GM21381 (cell line): ENCODE measurements at regions not wholly inside any gene's neighbourhood (a gene's known extent, or its start where the extent isn't known, plus 50 kb on each side); places are given as distances from the start of the nearest gene placed in this dataset.
"Not testable (repeated sequence)": the region's sequence is repeated elsewhere in the genome, so short reads cannot be mapped to it uniquely, and the experiment has no call there.

Experiments
- ATAC-seq: cut with Tn5 transposase; IDR thresholded peaks from one replicate; pipeline ENCODE4 v1.9.1; 2021; ENCODE audit warnings: mild to moderate bottlenecking, moderate library complexity; ENCODE audit not compliant: unreplicated experiment

DNA sequence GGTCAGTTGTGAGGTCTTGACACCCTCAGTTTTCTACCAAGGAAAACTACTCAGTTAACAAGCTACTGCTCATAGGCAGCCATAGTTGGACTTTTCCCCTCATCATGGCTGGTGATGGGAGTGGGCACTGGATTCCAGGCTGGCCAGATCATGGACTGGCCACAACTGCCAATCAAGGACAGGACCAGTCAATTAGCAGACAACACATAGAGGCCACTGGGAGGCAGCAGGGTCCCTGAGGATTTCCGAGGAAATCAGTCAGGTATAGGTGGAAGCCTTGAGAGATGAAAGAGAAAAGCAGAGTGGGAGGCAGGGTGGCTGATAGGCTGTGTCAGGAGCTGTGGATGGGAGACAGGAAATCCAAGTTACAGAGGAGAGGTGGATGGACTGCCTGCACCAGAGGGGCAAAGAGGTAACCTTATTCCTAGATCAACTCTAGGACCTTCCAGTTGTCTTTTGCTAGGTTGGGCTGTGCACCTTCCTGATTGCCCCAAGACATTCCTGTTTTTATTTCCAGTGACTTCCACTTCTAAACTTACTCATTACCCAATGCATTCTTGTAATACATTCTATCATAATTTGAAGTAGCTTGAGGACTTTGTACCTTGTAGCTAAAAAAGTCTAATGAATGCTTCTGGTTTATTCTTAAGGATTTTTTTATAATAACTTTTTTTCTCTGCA, 361.8 kb downstream of the KCNRG start:
- ATAC-seq: no peak

DNA sequence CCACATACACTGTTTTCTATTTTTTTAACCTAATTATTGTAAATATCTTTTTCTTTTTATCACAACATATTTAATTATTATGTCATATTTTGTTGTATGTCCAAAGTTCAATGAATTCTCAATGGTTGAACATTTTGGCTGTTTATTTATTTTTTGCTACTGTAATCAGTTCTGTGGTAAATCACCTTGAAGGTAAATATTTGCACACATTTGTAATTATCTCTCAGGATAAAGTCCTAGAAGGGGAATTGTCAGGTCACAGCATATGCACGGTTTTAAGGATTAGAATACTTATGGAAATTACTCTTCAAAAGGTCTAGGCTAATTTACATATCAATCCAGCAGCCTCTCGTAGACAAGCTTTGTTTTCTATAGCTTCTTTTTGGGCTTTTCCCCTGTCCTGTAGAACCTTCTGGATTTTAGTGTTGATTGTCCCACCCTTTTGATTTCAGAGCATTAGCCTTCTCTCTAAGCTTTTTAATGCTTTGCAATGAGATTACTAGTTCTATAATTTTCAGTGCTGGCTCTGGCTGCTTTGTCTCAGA, 362.6 kb downstream of the KCNRG start:
- no peak for ATAC-seq

DNA sequence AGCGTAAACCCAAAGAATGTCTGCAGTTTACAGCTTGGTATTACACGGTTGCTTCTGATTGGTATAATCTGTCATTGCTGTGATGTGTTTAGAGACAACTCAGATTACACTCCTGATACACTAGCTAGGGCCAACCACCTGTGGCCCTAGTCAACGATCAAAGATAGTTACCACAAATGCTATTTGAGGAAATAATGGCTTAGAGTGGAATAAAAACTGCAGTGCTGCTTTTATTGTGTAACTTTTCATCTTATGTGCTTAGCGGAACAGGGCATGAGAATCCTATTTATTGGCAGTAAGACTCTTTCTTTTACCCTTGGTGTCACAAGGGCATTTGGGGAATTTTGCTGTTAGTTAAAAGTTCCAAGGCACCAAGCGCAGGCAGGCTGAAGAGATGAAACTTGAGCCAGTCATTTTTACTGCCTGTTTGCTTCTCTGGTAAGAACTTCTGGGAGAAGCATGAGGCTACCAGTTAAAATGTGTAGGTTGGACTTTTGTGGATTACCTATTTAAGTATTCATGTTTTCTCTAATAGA, 363.3 kb downstream of the KCNRG start:
- no peak for ATAC-seq

DNA sequence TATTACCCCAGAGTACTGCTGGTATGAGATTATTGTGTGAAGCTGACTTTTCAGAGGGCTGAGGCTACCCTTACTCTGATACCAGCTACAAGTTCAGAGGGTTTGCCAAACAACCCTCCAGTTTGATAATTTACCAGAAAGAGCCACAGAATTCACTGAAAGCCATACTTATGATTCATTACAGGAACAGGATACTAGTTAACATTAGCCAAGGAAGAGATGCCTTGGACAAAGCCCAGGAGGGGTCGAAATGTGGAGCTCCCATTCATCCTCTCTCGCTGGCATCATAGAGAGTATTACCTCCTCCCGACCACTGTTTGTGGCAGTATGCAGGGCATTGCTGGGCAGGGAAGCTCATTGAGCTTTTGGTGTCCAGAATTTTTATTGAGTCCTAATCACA, 364.3 kb downstream of the KCNRG start:
- no peak for ATAC-seq

DNA sequence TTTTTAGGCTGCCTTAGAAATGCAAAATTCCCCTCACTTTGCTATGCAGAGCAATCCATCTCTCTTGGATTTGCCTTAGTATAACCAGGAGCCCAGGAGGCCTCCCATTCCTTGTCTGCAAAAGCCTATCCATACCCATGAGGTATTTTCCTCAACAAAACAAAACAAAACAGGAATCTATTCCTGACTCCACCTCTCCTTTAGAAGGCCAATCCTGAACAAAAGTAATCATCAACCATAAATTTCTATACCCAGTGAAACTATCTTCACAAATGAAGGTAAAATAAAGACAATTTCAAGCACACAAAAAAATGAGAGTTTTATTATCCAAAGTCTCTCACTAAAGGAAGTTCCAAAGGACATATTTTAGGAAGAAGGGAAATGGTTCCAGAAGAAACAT, 365.7 kb downstream of the KCNRG start:
- ATAC-seq: no peak

DNA sequence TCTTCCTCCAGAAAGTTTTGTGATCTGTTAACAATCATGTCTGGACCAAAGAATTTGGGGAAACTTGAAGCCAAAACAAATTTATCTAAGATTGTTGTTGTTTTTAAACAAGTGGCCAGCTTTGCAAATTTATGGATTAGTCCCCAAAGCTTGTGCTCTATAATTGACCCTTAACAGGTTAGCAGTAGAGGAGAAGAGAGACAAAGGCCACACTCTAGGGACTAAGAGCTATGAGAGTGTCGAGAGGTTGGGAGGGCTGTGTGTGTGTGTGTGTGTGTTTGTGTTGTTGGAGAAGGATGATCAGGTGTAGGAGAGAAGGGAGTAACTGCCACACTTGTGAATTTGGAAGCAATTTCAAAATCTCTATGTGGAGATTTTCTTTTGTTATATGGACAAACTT, 367.3 kb downstream of the KCNRG start:
- ATAC-seq: no peak

DNA sequence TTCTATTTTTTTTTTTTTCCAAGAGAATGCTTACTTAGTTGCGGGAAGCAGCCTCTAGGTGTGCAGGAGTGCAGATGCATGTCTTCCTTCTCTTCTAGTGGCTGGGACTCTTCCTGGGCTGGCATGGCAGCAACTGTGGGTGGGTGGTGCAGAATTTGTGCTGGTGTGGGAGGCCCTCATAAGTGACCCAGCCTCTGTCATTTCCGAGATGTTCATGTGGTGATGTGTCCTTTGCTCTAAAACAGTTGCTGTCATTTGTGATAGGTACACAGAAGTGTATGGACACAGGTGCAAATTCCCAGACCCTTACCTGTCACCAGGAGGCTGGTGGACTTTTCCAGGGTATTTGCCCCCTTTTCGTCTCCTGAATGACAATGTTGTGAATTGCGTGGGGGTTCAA, 367.7 kb downstream of the KCNRG start:
- ATAC-seq: no peak

DNA sequence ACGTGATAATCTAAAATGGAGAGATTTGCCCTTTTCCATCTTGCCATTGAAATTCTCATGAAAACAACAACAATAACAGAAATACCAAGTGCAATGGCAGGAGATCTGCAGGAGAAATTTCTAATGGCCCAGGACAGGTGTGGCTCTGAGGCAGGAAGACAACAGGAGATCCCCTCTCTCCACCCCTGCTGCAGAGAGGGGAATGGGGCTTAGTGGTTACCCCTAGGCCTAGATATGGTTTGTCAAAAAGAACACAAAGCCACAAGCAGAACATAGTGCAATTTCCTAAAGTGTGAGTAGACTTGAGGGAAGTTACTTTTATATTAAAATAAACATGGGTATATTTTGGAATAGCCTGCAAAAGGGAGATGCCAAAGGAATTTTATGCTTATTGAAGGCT, 369.5 kb downstream of the KCNRG start:
- no peak for ATAC-seq

DNA sequence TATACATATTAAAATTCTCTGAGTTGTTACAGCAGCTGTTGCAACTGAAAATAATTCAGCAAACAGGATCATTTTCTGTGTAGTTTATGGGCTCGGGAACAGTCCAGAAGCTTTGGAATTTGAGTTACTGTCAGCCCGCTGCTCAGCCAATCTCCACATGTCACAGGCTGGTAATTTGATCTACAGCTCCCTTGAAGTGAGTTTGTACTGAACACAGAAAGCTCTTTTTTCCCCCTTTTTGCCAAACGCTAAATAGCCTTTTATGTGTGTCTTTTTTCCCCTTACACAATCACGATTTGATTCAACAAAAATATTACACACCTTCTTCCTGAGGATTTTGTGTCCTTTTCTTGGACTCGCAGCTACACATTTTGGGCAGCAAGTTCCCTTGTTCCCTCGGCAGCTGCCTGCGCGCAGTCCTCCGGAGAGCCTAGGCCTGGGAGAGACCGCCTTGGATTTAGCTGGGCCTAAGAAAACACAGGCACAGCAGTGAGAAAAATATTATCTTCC, 371.4 kb downstream of the KCNRG start:
- ATAC-seq: no peak

DNA sequence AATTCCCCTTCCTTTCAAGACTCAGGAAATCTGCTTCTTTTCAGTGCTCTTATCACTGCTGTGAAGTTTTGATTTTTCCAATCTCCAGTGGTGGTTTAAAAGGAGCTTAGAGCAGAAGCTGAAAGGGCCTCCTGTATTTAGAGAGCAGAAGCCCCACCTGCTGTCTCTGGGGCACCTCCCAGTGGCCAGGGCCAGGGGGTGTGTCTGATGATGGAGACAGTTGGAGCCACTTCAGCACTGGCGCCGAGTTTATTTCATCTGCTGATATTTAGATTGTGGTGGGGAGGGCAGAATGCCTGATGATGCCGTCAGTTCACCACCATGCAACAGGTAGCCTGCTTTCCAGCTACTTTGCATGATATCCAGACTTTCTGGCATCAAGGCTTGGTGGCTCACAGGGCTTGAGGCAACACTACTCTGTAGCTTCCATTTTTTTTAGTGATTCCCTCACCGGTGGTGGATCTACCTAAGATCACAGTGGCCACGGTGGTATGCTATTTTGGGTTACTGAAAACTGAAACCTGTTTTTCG, 371.9 kb downstream of the KCNRG start:
- ATAC-seq: no peak

DNA sequence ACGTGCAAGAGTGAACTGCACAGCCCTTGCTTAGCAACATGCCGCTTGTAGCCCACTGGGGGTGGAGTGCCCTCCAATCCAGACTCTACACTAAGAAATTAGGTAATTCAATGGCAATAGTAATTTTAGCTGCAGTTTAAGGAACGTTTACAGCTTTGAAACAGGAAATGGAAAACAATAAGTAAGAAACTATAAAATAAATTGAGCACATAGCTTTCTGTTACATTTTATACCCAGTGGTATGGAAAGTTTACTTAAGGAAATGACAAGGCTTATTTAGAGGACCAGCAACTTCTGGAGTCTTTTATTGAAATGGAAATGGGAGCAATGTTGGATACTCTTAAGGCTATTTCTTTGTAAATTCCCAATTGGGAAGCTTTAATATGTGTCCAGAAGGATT, 373.2 kb downstream of the KCNRG start:
- ATAC-seq: no peak

DNA sequence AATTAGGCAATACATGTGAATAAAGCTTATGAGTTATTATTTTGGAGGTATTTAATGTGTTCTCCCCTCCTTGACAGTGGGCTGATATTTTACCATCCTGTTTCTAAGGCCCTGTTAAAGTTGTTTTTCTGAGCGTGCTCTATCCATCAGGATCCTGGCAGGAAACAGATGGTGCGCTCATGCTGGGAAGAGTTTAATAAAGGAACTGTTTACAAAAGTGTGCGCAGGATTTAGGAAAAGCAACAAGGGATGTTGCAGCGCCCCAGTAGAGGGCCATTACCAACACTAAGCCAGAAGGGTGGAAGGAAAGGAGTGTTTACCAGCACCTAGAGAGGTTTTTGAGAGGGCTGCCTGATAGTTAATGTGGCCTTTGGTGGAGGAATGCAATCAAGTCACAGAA, 374.5 kb downstream of the KCNRG start:
- no peak for ATAC-seq

DNA sequence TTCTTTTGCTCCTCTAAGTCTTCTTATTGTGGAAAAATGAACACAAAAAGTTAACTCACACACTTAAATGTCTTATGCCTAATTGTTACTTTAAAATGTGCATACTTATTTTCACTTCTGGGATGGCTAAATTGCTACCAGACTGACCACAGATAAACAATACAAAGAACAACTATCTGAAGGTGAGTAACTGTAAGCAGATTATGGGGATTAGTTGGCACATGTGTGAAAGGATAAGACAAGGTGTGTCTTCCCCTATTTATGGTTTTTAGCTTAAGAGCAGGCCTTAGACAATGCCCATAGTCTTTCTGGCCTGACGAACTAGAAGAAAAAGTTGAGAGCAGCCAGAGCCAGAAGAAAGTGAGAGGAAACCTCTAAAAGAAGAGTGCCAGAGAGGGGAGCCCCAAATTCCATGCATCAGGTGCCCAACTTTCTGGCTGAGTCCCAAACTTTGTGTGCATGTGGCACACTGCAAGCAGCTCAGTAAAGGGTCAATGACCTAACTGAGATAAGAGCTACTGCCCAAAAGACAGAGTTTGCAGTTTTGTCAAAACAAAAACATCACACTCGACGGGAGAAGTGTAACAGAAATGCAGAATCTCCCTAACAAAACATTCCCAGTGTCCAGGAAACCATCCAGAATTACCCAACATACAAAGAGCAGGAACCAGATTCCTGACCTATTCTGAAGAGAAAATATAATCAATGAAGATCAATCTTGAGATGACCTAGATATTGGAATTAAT, 375.4 kb downstream of the KCNRG start:
- ATAC-seq: no peak

DNA sequence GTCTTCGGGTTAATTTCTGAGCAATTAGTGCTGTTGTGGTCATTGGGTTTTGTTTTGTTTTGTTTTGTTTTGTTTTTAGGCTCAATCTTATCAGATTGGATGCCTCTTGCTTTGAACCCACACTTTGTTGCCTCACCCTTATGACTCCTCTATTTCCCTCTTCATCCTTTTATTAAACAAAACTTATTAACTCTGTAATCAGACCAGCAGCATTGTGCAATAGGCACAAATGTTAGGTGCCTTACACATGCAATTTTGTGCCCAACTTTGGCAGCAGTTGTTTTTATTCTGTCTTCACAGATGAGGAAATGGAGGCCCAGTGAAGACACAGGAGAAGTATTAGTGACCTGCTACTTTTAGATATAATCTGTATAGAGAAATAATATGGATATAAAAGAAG, 377.7 kb downstream of the KCNRG start:
- no peak for ATAC-seq

DNA sequence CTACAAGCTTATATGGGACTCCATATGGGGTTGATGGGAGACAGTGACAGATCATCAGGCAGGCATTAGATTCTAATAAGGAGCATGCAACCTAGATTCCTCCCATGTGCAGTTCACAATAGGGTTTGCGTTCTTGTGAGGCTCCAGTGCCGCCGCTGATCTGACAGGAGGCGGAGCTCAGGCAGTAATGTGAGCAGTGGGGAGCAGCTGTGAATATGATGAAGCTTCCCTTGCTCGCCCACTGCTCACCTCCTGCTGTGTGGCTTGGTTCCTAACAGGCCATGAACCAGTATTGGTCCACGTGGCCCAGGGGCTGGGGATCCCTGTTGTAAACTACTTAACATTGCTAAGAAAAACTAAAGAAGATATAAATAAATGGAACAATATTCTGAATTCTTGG, 378.4 kb downstream of the KCNRG start:
- no peak for ATAC-seq

DNA sequence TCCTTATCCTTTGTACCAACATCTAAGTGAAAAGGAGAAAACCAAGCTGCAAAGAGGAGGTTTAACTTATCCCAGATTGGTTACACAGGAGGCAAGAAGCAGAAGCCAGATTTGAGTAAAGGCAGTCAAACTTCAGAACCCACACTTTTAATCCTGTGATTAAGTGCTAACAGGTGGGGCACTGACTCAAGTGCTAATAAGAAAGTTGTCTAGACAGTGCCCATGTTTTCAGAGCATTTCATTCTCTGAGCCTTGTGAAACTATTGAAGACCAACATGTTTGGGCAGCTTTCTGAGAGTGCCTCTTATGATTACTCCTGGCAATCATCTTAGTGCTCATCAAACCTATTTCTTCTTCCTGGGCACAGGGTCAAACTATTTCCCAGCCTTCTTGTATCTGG, 380.8 kb downstream of the KCNRG start:
- no peak for ATAC-seq

DNA sequence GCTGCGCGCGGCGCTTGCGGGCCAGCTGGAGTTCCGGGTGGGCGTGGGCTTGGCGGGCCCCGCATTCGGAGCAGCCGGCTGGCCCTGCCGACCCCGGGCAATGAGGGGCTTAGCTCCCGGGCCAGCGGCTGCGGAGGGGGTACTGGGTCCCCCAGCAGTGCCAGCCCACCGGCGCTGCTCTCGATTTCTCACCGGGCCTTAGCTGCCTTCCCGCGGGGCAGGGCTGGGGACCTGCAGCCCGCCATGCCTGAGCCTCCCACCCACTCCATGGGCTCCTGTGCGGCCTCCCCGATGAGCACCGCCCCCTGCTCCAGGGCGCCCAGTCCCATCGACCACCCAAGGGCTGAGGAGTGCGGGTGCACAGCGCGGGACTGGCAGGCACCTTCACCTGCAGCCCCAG, 381.4 kb downstream of the KCNRG start:
- ATAC-seq: not testable (repeated sequence)

DNA sequence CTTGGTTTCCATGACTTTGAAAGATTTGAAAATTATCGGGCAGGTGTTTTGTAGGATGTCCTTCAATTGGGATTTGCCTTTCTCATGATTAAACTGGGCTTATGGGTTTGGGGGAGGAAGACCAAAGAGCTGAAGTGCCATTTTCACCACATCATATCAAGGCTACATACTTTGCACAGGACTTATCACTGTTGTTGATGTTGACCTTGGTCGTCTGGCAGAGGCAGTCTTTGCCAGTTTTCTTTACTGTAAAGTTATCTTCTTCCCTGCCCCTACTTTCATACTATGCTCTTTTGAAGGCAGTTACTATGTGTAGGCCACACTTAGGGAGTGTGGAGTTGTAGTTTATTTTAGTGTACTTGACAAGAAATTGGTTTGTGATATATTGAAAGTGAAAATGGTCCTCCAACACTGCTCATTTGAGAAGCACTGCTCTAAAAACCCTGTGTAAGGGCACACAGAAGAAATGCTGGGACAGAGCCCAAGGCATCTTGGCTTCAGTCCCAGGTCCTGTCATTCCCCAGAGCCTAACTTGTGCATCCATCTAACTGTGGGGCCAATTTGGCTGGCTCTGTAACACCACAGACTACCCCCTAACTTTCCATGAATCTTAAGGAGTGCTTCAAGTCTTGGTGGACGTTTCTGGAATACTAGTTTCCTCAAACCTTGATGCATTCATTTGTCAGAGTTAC, 384.9 kb downstream of the KCNRG start:
- ATAC-seq: no peak

DNA sequence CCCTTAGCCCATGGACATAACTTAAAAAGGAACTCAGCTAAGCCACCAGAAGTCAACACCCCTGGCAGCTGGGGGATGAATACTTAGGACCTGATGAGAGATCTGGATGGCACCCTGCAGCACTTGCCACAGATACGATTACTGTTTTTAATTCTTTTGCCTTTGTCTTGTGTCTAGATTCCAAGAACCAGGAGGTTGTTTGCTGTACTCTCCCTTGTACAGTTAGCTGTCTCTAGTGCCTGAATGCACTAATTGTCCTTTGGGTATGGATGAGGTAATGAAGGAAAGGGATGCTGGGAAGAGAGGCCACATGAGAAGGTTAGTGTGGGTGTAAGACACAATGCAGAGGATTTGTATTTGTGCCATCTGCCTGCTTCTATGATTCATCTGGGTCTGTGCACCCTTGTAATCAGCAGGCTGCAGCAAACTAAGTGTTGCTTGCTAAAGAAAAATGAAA, 385.8 kb downstream of the KCNRG start:
- no peak for ATAC-seq

DNA sequence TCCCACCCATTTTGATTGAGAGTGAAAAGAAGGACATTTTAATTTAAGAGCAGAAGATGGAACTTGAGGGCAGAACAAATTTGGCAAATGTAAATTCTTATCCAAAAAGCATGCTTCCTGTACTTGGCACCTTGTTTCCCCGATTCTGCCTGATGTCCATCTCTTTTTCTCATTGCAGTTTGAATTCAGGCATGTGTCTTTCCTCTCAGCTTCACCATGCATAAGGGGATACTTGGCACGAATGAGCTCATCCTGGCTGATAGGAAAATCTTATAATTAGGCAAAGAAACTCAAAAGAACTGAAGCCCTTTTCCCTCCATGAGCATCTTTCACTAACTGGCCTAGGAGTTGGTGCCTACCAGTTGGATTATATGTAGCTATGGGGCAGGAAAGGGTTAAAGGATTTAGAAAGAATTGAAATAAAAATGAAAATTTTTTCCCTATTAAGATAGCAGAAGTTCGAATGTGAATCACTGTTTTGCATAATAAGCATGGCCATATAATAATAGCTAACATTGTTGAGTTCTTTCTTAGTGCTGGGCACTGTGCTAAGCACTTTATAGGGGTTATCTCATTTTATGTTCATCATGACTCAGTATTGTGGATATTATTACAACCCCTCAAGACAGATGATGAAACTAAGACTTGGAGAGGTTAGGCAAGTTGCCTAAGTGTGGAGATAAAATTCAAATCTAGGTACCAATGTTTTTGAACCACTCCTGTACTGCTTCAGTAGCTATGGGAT, 386.6 kb downstream of the KCNRG start:
- ATAC-seq: no peak
